Brain microvascular endothelial cell (primary cell): ENCODE measurements at regions not wholly inside any gene's neighbourhood (a gene's known extent, or its start where the extent isn't known, plus 50 kb on each side); places are given as distances from the start of the nearest gene placed in this dataset.

Source experiments
- DNase-seq: peaks from one replicate; pipeline ENCODE4 v3.0.0-alpha.2; 2020
- H3K27ac ChIP-seq: fragments of 250-450 bp; sonication (Bioruptor Pico); 2 replicates; pipeline ENCODE4 v1.5.1; 2020; ENCODE audit warnings: mild to moderate bottlenecking, moderate library complexity
- H3K27me3 ChIP-seq: fragments of 250-450 bp; sonication (Bioruptor Pico); replicated peaks from 2 replicates; pipeline ENCODE4 v1.5.1; 2020; ENCODE audit warnings: mild to moderate bottlenecking
- H3K36me3 ChIP-seq: fragments of 250-450 bp; sonication (Bioruptor Pico); replicated peaks from 2 replicates; pipeline ENCODE4 v1.5.1; 2020; ENCODE audit warnings: mild to moderate bottlenecking
- H3K4me3 ChIP-seq: 2 replicates; pipeline ENCODE4 v1.5.1; 2011; ENCODE audit warnings: low read depth, mild to moderate bottlenecking, control low read depth, low read length, moderate library complexity
- CTCF ChIP-seq: IDR thresholded peaks from 2 replicates; pipeline ENCODE4 v1.5.1; 2011; ENCODE audit warnings: low read depth, mild to moderate bottlenecking, moderate library complexity, low read length, control low read depth, inconsistent platforms; ENCODE audit errors: missing control alignments
- in situ Hi-C: cut with HindIII; loops from 2 replicates; pipeline ENCODE4 v1.10.0; 2017; ENCODE audit warnings: low sequenced_read_pairs, low pct_ligation_motif_present

DNA sequence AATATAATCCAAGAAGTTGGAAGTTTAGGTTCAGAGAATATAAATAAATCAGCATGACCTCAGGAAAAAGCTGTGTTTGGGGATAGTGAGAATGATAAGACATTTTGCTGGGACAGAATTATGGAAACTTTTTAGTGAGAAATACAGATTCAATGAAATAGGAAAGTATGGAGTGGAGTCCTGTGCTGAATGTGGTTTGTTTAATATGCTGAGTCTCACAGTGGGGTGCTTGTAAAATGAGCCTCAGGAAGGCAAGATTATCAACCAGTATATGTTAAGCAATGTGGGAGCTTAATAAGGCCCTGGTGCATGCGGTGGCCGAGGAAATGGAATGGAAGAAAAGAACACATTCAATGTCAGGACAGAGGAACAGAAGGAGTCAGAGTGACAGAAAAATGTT, 1554.7 kb upstream of the TENM3 start:
- in situ Hi-C loops: no loop called here
- no peak overlapping the region for H3K27ac ChIP-seq
- no peak for DNase-seq
- no peaks in the 10 kb centered on the region for H3K27me3 ChIP-seq
- H3K4me3 ChIP-seq: no peak overlapping the region
- TF ChIP-seq CTCF: no peak
- no peaks in the 10 kb centered on the region for H3K36me3 ChIP-seq

GRCh38 chr4:180694875-180695274, 1548.3 kb upstream of the TENM3 start:
- no peak overlapping the region for H3K4me3 ChIP-seq
- in situ Hi-C loops: no loop called here
- no peak for DNase-seq
- TF ChIP-seq CTCF: no peak
- H3K36me3 ChIP-seq: no peaks in the 10 kb centered on the region
- no peak overlapping the region for H3K27ac ChIP-seq
- no peaks in the 10 kb centered on the region for H3K27me3 ChIP-seq

DNA sequence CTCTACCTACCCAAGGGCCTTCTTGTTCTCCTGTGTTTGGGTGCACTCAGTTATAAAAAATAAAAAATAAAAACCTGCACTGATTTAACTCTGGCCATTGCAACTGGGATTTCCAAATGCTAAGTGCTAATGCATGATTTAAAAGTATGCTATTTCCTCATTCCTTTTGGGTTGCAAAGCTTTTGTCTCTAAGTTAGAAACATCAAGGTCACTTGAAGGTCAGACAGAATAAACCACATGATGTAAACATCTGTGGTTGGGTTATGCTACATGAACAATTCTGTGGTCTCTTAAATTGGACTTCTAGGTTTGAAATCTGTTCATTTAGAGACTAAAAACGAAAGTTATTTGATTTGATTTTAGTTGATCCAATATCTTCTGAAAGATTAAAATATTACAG, 1547.4 kb upstream of the TENM3 start:
- Histone ChIP-seq H3K27me3 (no peaks in the 10 kb centered on the region), H3K36me3 (no peaks in the 10 kb centered on the region), H3K27ac (no peak overlapping the region), H3K4me3 (no peak overlapping the region)
- in situ Hi-C loops: no loop called here
- TF ChIP-seq CTCF: no peak
- peak; percentile 9 for DNase-seq

- no peaks in the 10 kb centered on the region for H3K36me3 ChIP-seq
- in situ Hi-C loops: no loop called here
- no peak overlapping the region for H3K4me3 ChIP-seq
- DNase-seq: no peak
- no peak overlapping the region for H3K27ac ChIP-seq
- TF ChIP-seq CTCF: no peak
- H3K27me3 ChIP-seq: no peaks in the 10 kb centered on the region
These were observed 1546.6 kb upstream of the TENM3 start for GRCh38 chr4:180696460-180697092.

GRCh38 chr4:180698550-180699195, 1544.5 kb upstream of the TENM3 start:
- in situ Hi-C loops: no loop called here
- no peak for DNase-seq
- no peak overlapping the region for H3K4me3 ChIP-seq
- H3K27me3 ChIP-seq: no peaks in the 10 kb centered on the region
- H3K36me3 ChIP-seq: no peaks in the 10 kb centered on the region
- H3K27ac ChIP-seq: no peak overlapping the region
- TF ChIP-seq CTCF: no peak

DNA sequence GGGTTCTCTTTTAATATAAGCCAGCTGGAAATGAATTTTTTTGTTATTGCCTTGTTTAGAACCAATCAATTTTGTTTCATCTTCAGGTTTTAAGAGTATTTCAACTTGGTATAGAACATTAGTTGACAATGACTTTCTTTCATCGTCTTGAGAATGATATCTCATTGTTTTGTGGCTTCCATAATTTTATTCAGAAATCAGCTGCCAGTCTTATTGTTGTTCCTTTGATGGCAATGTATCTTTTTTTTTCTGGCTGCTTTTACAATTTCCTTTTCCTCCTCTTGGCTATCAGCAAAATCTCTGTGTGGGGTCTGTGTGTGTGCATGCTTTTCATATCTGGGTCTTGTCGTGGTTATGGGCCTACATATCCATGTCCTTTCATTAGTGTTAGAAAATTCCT, 1536.4 kb upstream of the TENM3 start:
- DNase-seq: no peak
- in situ Hi-C loops: no loop called here
- H3K4me3 ChIP-seq: no peak overlapping the region
- no peak overlapping the region for H3K27ac ChIP-seq
- H3K27me3 ChIP-seq: no peaks in the 10 kb centered on the region
- H3K36me3 ChIP-seq: no peaks in the 10 kb centered on the region
- no peak for TF ChIP-seq CTCF
